Naive thymus-derived CD4-positive, alpha-beta T cell (primary cell): ENCODE measurements at regions not wholly inside any gene's neighbourhood (a gene's known extent, or its start where the extent isn't known, plus 50 kb on each side); places are given as distances from the start of the nearest gene placed in this dataset.

Experiments used
- ATAC-seq: fragments of 150-1000 bp; cut with Tn5 transposase; 2 replicates; pipeline ENCODE4 v1.10.0; 2021; ENCODE audit warnings: mild to moderate bottlenecking, moderate library complexity
- CTCF ChIA-PET: fragments of 350-600 bp; sonication (Branson Sonifier 250); formaldehyde crosslinking; loops from one replicate; lab custom pipeline; 2021; ENCODE audit warnings: antibody characterized with exemption; lab: Charles Lee
- POLR2A ChIA-PET: fragments of 350-600 bp; sonication (Branson Sonifier 250); formaldehyde crosslinking; loops from one replicate; lab custom pipeline; 2021; ENCODE audit warnings: antibody characterized with exemption, inconsistent platforms; lab: Charles Lee
- DNase-seq, 9 donors: peaks; one replicate each; pipeline versions ENCODE4 v3.0.0 to v3.0.0-alpha.2; 2020 to 2022; ENCODE audit warnings: mixed read lengths in 1 of 9
- H3K27ac ChIP-seq: one replicate; pipeline ENCODE4 v1.7.0; 2013; ENCODE audit warnings: mild to moderate bottlenecking, low read depth, low read length, moderate library complexity
- H3K27me3 ChIP-seq, 2 donors: one replicate each; pipeline ENCODE4 v1.7.0; 2013; ENCODE audit warnings: low read length in 2 of 2, mild to moderate bottlenecking in 2 of 2, moderate library complexity in 2 of 2; ENCODE audit not compliant: control insufficient read depth in 2 of 2, insufficient read depth in 2 of 2
- H3K36me3 ChIP-seq, 3 experiments: 1 replicate in 2 of 3; 2 replicates in 1 of 3; pipeline ENCODE4 v1.7.0; 2013; ENCODE audit warnings: low read length in 3 of 3, mild to moderate bottlenecking in 3 of 3, moderate library complexity in 1 of 3; ENCODE audit not compliant: insufficient read depth in 3 of 3, control insufficient read depth in 2 of 3
- H3K4me1 ChIP-seq, 2 donors: one replicate each; pipeline ENCODE4 v1.7.0; 2013; ENCODE audit warnings: low read length in 2 of 2, mild to moderate bottlenecking in 2 of 2, moderate library complexity in 1 of 2; ENCODE audit not compliant: control insufficient read depth in 2 of 2, insufficient read depth in 2 of 2
- H3K4me3 ChIP-seq: 2 replicates; pipeline ENCODE4 v1.7.0; 2013; ENCODE audit warnings: mild to moderate bottlenecking, low read length
- H3K9me3 ChIP-seq, 3 experiments: 1 replicate in 2 of 3; 2 replicates in 1 of 3; pipeline ENCODE4 v1.7.0; 2013; ENCODE audit warnings: low read length in 3 of 3; ENCODE audit not compliant: control insufficient read depth in 2 of 3
- H3K27ac Mint-ChIP-seq, 9 donors: one replicate each; pipeline ENCODE4 v1.8.0; 2020 to 2022; ENCODE audit warnings: mixed read lengths in 9 of 9, mild to moderate bottlenecking in 8 of 9, moderate library complexity in 5 of 9, inconsistent platforms in 2 of 9
- H3K27me3 Mint-ChIP-seq, 5 donors: one replicate each; pipeline ENCODE4 v1.8.0; 2021 to 2022; ENCODE audit warnings: mixed read lengths in 5 of 5, mild to moderate bottlenecking in 1 of 5
- H3K36me3 Mint-ChIP-seq, 5 donors: one replicate each; pipeline ENCODE4 v1.8.0; 2020 to 2022; ENCODE audit warnings: mixed read lengths in 5 of 5, mild to moderate bottlenecking in 3 of 5, inconsistent platforms in 1 of 5
- H3K4me1 Mint-ChIP-seq, 7 donors: one replicate each; pipeline ENCODE4 v1.8.0; 2020 to 2022; ENCODE audit warnings: mixed read lengths in 7 of 7, mild to moderate bottlenecking in 3 of 7, inconsistent platforms in 1 of 7
- H3K4me3 Mint-ChIP-seq, 10 donors: one replicate each; pipeline ENCODE4 v1.8.0; 2020 to 2022; ENCODE audit warnings: mild to moderate bottlenecking in 10 of 10, mixed read lengths in 10 of 10, moderate library complexity in 6 of 10, inconsistent platforms in 2 of 10
- H3K9me3 Mint-ChIP-seq, 11 donors: one replicate each; pipeline ENCODE4 v1.8.0; 2020 to 2022; ENCODE audit warnings: mixed read lengths in 11 of 11, mild to moderate bottlenecking in 4 of 11, inconsistent platforms in 1 of 11, moderate library complexity in 1 of 11
- intact Hi-C, 2 donors: fragments of 100-400 bp; cut with micrococcal nuclease; formaldehyde crosslinking; loops; one replicate each; pipeline ENCODE4 v1.15.1; 2023

GRCh38 chr3:82927309-82928253, 1166.1 kb upstream of the GBE1 start:
- no peaks in the 10 kb centered on the region for H3K9me3 ChIP-seq
- POLR2A ChIA-PET = no interaction called here
- no peaks in the 10 kb centered on the region for H3K27me3 ChIP-seq
- no peak for ATAC-seq
- H3K4me3 ChIP-seq = no peak overlapping the region
- intact Hi-C loops = no loop called here
- H3K4me1 ChIP-seq = no peaks in the 10 kb centered on the region
- Mint-ChIP-seq H3K36me3 (no peaks in the 10 kb centered on the region), H3K4me1 (no peaks in the 10 kb centered on the region), H3K27me3 (no peaks in the 10 kb centered on the region), H3K27ac (no peak overlapping the region), H3K9me3 (peaks cover 0 to 23% (median 2%) of the 10 kb centered on the region in 11 donors), H3K4me3 (no peak overlapping the region)
- no peak overlapping the region for H3K27ac ChIP-seq
- DNase-seq = no peak
- H3K36me3 ChIP-seq = no peaks in the 10 kb centered on the region
- CTCF ChIA-PET = no interaction called here

GRCh38 chr3:82891028-82891427, 1129.6 kb upstream of the GBE1 start:
- ChIA-PET CTCF (no interaction called here), POLR2A (no interaction called here)
- Mint-ChIP-seq H3K9me3 (peaks cover 0 to 9% (median 3%) of the 10 kb centered on the region in 11 donors), H3K4me3 (no peak overlapping the region), H3K27ac (no peak overlapping the region), H3K27me3 (no peaks in the 10 kb centered on the region), H3K36me3 (peaks cover 0 to 4% (median 0%) of the 10 kb centered on the region in 5 donors), H3K4me1 (no peaks in the 10 kb centered on the region)
- H3K27me3 ChIP-seq = no peaks in the 10 kb centered on the region
- no peak overlapping the region for H3K4me3 ChIP-seq
- intact Hi-C loops = no loop called here
- no peak overlapping the region for H3K27ac ChIP-seq
- no peaks in the 10 kb centered on the region for H3K9me3 ChIP-seq
- H3K4me1 ChIP-seq = no peaks in the 10 kb centered on the region
- DNase-seq (no peak), ATAC-seq (no peak)
- no peaks in the 10 kb centered on the region for H3K36me3 ChIP-seq

- H3K27ac ChIP-seq = no peak overlapping the region
- H3K27ac Mint-ChIP-seq = no peak overlapping the region
- peaks cover 0 to 17% (median 6%) of the 10 kb centered on the region in 11 donors for H3K9me3 Mint-ChIP-seq
- H3K36me3 Mint-ChIP-seq = peaks cover 0 to 4% (median 0%) of the 10 kb centered on the region in 5 donors
- ChIA-PET POLR2A (no interaction called here), CTCF (no interaction called here)
- ATAC-seq (no peak), DNase-seq (no peak)
- no peak overlapping the region for H3K4me3 Mint-ChIP-seq
- no peaks in the 10 kb centered on the region for H3K9me3 ChIP-seq
- no peak overlapping the region for H3K4me3 ChIP-seq
- no peaks in the 10 kb centered on the region for H3K36me3 ChIP-seq
- H3K4me1 ChIP-seq = no peaks in the 10 kb centered on the region
- H3K27me3 Mint-ChIP-seq = no peaks in the 10 kb centered on the region
- no peaks in the 10 kb centered on the region for H3K4me1 Mint-ChIP-seq
- no peaks in the 10 kb centered on the region for H3K27me3 ChIP-seq
- intact Hi-C loops = no loop called here
These were observed 1121.6 kb upstream of the GBE1 start for GRCh38 chr3:82883072-82883471.

GRCh38 chr3:82875401-82875800, 1114.0 kb upstream of the GBE1 start:
- intact Hi-C loops = no loop called here
- H3K9me3 ChIP-seq = no peaks in the 10 kb centered on the region
- H3K27ac Mint-ChIP-seq = no peak overlapping the region
- no peak overlapping the region for H3K27ac ChIP-seq
- H3K4me1 Mint-ChIP-seq = no peaks in the 10 kb centered on the region
- CTCF ChIA-PET = no interaction called here
- H3K36me3 ChIP-seq = no peaks in the 10 kb centered on the region
- H3K36me3 Mint-ChIP-seq = no peaks in the 10 kb centered on the region
- no peaks in the 10 kb centered on the region for H3K27me3 ChIP-seq
- DNase-seq (no peak), ATAC-seq (no peak)
- POLR2A ChIA-PET = no interaction called here
- no peak overlapping the region for H3K4me3 Mint-ChIP-seq
- no peaks in the 10 kb centered on the region for H3K27me3 Mint-ChIP-seq
- H3K4me1 ChIP-seq = no peaks in the 10 kb centered on the region
- no peak overlapping the region for H3K4me3 ChIP-seq
- H3K9me3 Mint-ChIP-seq = peaks cover 0 to 6% (median 1%) of the 10 kb centered on the region in 11 donors

- Histone ChIP-seq H3K27me3 (no peaks in the 10 kb centered on the region), H3K36me3 (no peaks in the 10 kb centered on the region), H3K4me1 (no peaks in the 10 kb centered on the region), H3K27ac (no peak overlapping the region), H3K4me3 (no peak overlapping the region), H3K9me3 (no peaks in the 10 kb centered on the region)
- intact Hi-C loops = no loop called here
- H3K36me3 Mint-ChIP-seq = peaks cover 0 to 4% (median 0%) of the 10 kb centered on the region in 5 donors
- ChIA-PET CTCF (no interaction called here), POLR2A (no interaction called here)
- DNase-seq (no peak), ATAC-seq (no peak)
- no peaks in the 10 kb centered on the region for H3K27me3 Mint-ChIP-seq
- no peaks in the 10 kb centered on the region for H3K4me1 Mint-ChIP-seq
- H3K27ac Mint-ChIP-seq = no peak overlapping the region
- H3K9me3 Mint-ChIP-seq = peaks cover 8 to 36% (median 18%) of the 10 kb centered on the region in 11 donors
- no peak overlapping the region for H3K4me3 Mint-ChIP-seq
These were observed 1078.4 kb upstream of the GBE1 start for GRCh38 chr3:82839871-82840270.

- no peak for ATAC-seq
- Mint-ChIP-seq H3K9me3 (peaks cover 2 to 27% (median 8%) of the 10 kb centered on the region in 11 donors), H3K27me3 (no peaks in the 10 kb centered on the region), H3K4me3 (no peak overlapping the region), H3K36me3 (no peaks in the 10 kb centered on the region), H3K4me1 (no peaks in the 10 kb centered on the region), H3K27ac (no peak overlapping the region)
- H3K27me3 ChIP-seq = no peaks in the 10 kb centered on the region
- H3K4me3 ChIP-seq = no peak overlapping the region
- H3K9me3 ChIP-seq = peaks cover 0 to 4% (median 0%) of the 10 kb centered on the region in 3 experiments
- no peak overlapping the region for H3K27ac ChIP-seq
- ChIA-PET CTCF (no interaction called here), POLR2A (interaction anchor here (0.6 kb wide), 1 partner anchor 1261 kb away, joined by 4 read pairs; no protein-coding TSS in a partner anchor)
- no peak for DNase-seq
- intact Hi-C loops = no loop called here
- no peaks in the 10 kb centered on the region for H3K4me1 ChIP-seq
- H3K36me3 ChIP-seq = no peaks in the 10 kb centered on the region
These were observed 1072.7 kb upstream of the GBE1 start for GRCh38 chr3:82834098-82834497.

- Mint-ChIP-seq H3K27me3 (no peaks in the 10 kb centered on the region), H3K4me1 (no peaks in the 10 kb centered on the region), H3K27ac (no peak overlapping the region), H3K36me3 (no peaks in the 10 kb centered on the region), H3K4me3 (no peak overlapping the region), H3K9me3 (peaks cover 2 to 25% (median 6%) of the 10 kb centered on the region in 11 donors)
- no peaks in the 10 kb centered on the region for H3K4me1 ChIP-seq
- DNase-seq = no peak
- H3K27me3 ChIP-seq = no peaks in the 10 kb centered on the region
- no peak overlapping the region for H3K4me3 ChIP-seq
- POLR2A ChIA-PET = no interaction called here
- H3K9me3 ChIP-seq = no peaks in the 10 kb centered on the region
- intact Hi-C loops = no loop called here
- CTCF ChIA-PET = no interaction called here
- ATAC-seq = no peak
- H3K27ac ChIP-seq = no peak overlapping the region
- H3K36me3 ChIP-seq = no peaks in the 10 kb centered on the region
These were observed 1063.0 kb upstream of the GBE1 start for GRCh38 chr3:82824491-82824890.
